ENCODE measurements at regions not wholly inside any gene's neighbourhood (a gene's known extent, or its start where the extent isn't known, plus 50 kb on each side); places are given as distances from the start of the nearest gene placed in this dataset.

DNA sequence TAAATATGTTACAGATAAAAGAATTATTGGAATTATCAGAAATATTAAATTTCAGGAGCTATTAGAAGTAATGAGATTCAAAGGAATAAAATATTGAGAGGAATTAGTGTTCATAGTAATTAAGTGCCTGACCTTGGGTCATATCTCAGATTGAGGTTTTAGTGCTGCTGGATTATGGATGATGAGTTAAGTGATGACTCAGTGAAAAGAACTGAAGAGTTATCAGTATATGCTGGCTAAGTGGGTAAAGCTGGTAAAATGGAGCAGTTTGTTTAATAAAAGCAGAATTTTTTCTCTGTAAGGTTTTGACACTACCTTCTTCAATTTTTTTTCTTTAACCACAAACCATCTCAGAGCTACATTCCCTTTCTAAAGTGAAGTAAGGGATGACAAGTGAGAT, 206.7 kb downstream of the MANEA start:
- DNase-seq = no peak

DNA sequence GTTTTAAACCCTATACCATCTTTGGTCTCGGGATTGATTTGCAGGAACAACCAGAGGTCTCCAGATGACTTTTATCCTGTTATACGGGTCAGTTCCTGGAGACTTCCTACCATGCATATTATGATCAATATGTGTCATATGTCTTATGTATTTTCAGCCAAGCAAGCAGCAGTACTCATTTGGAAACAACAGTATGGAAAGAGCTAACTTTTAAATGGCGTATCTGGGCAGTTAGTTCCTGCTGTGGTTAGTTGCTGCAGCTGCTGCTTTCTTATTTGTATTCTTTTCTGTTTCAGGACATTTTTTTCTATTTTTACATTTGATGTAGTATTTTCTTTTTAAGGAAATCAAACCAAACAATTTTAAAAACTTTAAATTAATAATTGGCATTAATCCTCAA, 207.5 kb downstream of the MANEA start:
- no peak for DNase-seq

DNA sequence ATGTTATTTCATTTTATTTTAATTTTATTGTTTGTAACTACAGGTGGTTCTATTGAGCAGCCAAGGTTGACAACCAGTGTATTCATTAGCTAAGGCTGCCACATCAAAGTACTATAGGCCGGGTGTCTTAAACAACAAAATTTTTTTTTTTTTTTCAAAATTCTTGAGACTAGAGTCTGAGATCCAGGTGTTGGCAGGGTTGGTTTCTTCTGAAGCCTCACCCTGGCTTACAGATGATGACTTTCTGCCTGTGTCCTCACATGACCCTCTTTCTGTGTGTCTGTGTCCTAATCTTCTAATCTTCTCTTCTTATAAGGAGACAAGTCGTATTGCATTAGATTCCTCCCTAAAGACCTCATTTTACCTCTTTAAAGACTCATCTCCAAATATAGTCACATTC, 208.4 kb downstream of the MANEA start:
- DNase-seq = no peak

DNA sequence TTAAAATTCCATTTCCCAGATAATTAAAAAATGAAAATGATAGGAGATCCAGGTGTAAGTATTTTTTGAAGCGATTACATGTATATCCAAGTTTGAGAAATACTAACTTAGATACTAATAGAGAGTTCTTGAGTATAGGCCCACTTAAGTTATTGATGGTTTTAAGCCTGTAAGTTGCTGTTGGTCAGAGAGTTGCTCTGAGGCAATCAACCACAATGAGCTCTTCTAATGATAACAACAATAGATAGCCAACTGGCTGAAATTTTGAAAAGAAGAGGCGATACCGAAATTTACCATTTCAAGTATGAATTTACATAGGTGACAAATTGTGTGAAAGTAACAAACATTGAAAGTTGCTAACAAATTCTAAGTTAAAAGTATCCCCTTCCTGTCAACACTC, 209.5 kb downstream of the MANEA start:
- DNase-seq = no peak

DNA sequence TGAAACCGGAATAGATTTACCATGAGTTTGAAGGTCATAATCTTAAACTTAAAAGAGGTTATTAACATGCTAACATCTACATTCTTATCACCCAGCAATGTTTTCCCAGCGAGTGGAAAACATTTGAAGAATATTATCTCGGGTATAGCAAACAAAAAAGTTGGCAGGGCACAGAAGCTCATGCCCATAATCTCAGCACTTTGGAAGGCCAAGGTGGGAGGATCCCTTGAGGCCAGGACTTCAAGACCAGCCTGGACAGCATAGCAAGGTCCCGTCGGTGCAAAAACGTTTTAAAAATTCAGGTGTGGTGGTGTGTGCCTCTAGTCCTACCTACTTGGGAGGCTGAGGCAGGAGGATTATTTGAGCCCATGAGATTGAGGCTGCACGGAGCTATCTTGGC, 213.5 kb downstream of the MANEA start:
- DNase-seq = no peak

DNA sequence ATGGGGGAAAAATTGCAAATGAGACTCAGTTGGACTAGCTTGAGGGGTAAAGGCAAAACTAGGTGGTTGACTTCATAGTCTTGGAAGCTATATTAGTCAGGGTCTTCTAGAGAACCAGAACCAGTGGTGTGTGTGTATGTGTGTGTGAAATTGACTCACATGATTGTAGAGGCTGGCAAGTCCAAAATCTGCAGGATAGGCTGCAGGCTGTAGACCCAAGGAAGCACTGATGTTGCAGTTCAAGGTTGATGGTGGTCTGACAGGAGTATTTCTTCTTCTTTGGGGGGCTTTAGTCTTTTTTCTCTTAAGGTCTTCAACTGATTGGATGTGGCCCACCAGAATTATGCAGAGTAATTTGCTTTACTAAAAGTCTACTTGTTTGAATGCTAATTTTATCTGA, 217.4 kb downstream of the MANEA start:
- no peak for DNase-seq

DNA sequence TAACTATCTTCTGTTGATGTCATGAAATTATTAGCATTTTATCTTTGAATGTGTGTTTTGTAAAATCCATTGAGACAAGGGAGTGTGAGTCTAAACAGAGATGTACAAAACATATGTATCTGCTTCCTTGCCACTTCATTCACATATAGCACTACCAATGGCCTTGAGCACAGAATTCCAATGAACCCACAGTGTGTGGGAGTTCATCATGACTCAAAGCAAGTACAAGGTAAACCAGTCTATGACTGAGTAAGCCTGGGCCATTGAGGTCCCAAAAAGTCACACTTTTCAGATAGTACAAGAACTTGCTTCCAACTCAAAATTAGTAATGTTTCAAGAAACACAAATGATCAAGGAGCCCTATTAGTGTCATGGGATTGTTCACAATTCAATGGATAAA, 218.6 kb downstream of the MANEA start:
- DNase-seq = no peak

DNA sequence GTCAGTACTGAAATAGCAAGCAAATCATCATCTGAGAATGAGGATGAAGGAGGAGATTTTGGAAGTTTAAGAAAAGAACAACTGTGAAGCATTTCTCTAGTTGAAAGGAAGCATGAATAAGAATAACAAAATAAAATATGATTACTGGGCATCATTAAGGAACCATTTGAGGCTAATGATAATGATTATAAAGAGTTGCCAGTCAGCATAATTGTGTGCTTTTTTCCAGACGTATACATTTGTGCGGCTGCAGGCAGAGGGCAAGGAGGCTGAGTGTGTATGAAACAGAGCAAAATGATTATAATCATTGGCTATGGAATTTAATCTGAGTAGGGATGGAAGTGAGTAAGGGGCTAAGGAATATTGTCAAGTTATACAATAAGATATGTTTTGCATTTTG, 218.7 kb upstream of the FUT9 start:
- DNase-seq = no peak

DNA sequence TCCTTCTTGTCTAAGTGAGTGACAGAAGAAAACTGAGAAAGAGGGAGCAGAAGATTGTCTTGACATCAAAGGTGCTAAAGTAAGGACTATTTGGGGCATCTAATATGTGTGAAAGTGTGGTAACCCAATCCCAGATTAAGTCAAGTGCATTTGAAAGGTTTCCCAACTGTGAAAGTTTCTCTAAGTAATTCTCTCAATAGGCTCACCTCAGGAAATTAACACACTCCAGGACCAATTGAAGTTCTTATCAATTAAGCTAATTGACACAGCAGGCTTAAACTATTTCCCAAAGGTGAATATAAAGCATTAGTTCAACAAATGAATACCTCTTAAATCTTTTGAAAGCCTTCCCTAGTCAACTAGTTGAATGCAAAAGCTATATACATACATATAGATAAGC, 212.8 kb upstream of the FUT9 start:
- DNase-seq = no peak

DNA sequence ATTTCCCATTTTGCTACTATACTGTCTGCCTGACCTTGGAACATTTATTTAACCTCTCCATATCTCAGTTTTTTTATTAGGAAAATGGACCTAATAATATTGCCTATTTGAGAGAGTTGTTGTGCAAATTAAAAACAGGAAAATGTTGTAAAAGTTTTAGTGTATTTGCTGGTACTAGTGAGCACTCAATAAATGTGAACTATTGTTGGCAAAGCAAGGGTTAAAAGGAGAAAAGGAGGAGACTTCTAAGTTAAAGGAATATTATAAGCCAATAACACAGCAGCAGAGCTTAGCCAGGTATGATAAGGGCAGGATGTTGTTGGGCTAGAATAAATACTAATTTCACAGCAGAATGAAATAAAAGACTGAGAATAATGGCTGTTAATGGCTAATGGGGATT, 211.9 kb upstream of the FUT9 start:
- DNase-seq = no peak

DNA sequence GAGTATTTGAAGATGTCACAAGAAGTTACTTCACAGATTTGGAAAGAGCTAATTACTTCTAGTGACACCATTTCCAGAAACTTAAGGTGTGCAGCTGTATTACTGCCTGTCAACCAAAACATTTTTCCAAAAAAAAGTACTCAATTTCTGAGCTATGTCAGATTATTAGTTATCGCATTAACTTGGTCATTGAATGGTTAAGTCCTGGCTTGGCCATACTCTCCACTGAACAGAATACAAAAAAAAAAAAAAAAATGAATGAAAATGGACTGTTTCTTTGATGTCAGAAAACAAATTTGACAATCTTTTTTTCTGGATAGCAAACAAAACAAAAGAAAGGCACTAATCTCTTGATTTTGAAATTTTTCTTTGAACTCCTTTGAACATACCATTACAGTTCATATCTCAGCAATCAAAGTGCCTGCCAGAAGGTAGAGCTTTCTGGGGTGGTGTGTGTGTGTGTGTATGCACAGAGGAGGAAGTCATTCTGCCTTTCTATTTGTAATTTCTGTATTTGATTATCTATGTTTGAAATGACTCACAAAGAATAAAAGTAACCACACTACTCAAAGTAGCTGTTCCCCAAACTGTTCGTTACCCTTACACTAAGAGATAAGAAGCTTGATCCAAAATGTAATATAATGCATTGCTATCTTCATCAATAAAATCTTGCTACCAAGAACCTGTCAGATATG, 210.8 kb upstream of the FUT9 start:
- no peak for DNase-seq

DNA sequence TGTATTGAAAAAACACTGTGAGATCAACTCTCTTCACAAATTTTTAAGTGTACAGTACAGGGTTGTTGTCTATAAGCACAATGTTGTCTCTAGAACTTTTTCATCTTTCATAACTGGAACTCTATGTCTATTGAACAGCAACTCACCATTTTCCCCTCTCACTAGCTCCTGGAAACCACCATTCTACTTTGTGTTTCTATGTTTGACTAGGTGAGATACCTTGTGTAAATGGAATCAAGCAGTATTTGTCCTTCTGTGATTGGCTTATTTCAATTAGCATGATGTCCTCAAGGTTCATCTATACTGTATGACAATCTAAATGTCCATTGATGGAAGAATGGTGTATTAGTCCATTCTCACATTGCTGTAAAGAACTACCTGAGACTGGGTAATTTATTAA, 210.1 kb upstream of the FUT9 start:
- no peak for DNase-seq

DNA sequence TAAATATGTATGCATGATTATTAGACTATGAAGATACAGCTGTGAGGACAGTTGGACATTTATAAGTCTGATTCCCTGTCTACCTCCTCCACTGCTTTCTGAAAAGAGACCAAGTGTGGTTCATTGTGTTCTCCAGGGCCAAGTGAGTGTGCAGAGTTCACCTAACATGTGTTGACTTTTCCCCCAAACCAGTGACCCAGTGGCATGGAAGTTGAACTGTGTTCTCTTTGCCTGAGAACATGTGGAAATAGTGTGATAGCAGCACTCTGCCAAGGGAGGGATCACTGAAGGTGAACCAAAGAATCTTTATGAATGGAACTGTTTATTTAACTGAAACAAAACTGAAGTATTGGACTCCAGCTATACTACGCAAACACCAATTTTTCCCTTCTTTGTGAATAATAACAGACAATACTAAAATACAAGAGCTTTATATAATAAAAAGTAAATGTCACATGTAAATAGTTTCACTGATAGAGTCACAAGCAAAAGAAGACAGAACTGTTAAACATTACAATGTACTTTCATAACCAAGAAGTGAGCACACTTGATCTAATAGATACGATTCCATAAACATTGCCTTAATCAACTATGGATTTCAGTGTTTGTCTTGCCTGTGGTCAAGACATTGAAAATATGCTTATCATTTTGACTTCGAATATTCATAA, 200.3 kb upstream of the FUT9 start:
- no peak for DNase-seq

DNA sequence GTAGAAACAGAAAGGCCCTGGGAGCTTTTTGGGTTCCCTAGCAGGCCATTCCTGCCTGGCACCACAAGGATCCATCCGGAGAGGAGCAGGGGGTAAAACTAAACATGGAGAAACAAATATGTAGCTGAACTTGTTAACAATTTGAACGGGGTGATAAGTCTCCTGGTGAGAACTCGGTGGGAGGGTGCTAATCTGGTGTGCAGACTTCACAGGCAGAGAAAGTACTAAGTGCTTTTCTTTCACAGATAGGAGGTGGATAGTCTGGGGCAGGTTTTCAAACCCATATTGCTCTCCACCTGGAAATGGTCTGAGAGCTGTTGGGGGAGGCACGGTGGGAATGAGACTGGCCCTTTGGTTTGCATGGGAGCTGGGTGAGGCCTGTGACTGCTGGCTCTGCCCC, 196.3 kb upstream of the FUT9 start:
- DNase-seq = no peak

DNA sequence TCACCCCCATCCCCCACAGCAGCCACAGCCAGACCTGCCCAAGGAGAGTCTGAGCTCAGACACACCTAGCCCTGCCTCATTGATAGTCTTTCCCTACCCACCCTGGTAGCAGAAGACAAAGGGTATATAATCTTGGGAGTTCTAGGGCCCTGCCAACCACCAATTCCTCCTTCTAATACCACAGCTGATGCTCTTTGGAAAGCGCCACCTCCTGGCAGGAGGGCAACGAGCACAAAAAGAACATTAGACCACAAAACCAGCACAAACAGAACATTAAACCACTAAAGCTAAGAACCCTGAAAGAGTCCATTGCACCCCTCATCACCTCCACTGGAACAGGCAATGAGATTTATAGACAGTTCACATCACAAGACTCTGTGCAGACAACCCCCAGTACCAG, 195.8 kb upstream of the FUT9 start:
- no peak for DNase-seq

DNA sequence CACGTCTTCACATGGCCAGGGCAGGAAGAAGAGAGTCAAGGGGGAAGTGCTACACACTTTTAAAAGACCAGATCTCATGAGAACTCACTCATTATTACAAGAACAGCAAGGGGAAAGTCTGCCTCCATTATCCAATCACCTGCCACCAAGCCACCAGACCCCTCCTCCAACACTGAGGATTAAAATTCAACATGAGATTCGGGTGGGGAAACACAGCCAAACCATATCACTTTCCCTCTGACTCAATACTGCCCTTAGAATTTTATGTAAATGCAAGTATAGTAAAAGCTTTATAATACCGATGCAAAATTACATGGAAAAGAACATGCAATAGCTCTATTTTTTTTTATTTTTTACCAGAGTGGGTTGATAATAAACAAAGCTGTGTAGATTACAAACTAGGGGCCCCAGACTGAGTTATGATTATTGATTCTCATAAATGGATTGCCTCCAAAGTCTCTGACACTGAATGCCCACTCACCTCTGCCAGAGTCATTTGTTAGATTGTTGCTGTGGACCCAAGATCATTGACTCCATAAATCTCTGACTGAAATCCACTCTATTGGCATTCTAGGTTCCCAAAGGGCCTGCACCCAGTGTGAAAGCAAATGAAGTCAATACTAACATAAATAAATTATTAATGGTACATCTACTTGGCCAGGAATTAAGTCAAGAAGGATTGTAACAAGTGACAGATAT, 184.8 kb upstream of the FUT9 start:
- DNase-seq = no peak

DNA sequence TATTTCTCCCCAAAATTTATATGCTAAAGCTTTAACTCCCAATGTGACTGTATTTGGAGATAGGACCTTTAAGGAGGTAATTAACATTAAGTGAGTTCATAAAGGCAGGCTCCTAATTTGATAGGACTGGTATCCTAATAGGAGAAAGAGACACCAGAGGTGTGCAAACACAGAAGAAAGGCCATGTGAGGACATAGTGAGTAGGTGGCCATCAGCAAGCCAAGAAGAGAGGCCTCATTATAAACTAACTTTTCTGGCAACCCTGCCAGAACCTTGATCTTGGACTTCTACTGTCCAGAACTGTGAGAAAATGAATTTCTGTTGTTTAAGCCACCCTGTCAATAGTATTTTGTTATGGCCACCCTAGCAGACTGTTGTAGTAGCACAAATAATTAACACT, 177.9 kb upstream of the FUT9 start:
- no peak for DNase-seq

DNA sequence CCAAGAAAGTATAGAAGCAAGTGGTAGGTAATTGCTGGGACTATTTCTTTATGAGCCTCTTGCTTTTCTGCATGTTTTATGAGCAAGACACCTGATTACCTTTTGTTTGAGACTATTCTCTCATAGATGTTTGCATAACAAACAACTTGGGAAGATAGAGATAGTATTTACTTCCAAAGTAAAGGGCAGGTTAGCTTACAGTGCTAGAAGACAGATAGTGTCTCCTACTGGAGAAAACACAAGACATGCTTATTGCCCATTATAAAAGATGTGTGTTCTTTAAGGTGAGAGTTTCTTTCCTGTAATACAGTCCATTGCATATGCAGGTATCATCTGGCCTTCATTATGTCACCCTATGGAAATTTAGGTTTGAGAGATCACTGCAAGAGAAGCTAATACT, 174.2 kb upstream of the FUT9 start:
- no peak for DNase-seq

DNA sequence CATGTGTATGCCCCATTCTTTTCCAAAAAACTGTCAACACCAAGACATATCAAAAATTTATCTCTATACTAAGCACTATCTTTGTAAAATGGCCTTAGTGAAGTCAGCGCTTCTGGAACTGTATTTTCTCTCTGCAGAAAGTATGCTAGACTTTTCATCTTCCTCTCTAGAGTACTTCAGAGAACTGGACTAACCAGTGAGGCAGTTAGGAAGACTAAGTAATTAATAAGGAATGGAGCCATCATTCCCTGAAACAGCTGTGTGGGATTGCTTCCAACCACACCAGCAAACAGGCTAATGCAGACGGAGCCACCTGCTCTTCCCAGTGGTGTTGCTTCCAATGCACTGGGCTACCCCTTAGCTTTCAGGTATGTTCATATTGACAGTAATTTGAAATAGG, 169.1 kb upstream of the FUT9 start:
- no peak for DNase-seq

DNA sequence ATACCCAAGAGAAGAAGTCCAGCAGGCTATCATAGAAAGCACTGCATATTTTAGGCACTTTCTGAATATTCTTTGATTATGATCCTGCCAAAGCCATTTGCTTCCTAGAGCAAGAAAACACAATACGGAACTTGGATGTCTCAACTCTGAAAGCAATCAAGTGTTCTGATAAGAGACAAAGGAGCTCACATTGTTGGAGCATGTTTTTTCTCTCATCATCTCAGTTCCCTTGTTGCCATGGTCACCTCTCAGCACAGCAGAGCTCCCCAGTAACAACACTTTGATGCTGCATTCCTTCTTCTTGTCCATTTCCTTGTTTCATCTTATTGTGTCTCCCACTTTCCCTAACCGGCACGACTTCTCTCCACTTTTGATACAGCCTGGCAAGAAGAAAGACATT, 168.7 kb upstream of the FUT9 start:
- peak; percentile 35 for DNase-seq

DNA sequence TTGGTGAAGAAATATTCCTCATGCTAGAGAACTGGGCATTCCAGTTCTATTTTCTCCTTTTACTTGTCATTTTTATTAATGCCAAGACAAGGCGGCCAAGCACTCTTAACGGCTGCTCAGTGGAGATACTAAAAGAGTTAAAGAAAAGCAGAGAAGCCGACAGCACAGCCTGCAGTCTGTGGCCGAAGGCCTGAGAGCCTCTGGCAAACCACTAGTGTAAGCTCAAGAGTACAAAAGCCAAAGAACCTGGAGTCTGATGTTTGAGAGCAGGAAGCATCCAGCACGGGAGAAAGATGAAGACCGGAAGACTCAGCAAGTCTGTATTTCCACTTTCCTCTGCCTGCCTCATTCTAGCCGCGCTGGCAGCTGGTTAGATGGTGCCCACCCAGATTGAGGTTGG, 167.1 kb upstream of the FUT9 start:
- DNase-seq = no peak

DNA sequence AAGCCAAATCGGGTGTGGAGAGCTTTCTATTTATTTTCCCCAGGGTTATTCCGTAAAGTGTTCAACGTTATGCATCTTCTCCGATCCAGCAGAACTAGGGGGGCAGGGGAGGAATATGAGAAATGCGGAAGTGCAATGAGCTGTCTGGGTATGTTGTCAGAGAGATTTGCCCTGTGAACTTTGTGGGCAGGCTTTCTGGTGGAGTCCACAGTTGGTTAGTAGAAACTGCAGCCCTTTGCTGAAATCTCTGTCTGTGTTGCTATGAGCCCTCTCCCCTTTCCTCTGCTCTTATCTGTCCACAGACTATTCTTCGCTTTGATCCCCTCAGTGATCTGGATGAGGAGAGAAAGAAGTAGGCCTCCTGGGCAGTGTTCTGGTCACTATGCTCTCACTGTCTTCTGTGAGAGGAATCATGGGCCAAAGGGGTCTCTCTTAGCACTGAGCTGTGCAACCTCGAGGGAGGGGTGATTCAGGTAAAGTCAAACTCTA, 158.9 kb upstream of the FUT9 start:
- DNase-seq = no peak

DNA sequence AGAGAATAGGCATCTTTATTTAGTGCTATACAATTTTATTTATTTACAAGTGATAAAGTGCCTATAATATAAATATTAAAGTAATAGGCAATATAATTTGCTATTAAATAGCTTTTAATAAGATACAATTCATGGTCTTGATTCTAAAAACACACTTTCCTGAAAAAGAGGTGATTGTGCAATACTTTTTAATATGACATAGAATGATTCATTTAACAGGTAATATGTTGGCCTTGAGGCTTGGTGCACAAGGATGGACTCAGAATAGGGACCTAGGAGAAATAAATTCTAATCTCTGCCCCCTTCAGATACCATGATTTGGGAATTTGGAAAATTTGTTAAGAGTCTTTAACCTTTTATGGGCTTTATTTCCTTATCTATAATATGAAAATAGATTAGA, 149.9 kb upstream of the FUT9 start:
- no peak for DNase-seq

DNA sequence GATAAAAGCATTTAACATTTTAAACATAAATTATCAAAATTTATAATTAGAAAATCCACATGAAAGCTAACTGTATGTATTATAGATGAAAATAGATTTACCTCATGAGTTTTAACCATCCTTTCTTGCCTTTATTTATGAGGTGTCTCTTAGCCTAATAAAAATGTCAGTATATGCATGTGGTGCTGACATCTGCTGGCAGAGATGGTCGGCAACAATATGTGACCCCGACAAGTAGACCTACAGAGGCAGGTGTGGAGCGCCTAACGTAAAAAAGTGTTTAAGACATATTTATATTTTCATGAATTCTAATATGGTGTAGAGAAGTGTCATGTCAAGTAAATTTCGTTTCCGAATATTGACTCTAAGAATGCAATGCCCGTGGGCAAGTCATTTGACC, 149.0 kb upstream of the FUT9 start:
- no peak for DNase-seq
